ENCODE measurements at regions not wholly inside any gene's neighbourhood (a gene's known extent, or its start where the extent isn't known, plus 50 kb on each side); places are given as distances from the start of the nearest gene placed in this dataset.

GRCh38 chr6:4466261-4466660 lies 309.9 kb upstream of the CDYL start:
- no peak for TF ChIP-seq ZNF565 (CRISPR knock-in tag; conservative IDR thresholded peaks at IDR 0.05; ENCODE audit: low read depth)
- TF ChIP-seq ZFP3 (CRISPR knock-in tag; IDR thresholded peaks at IDR 0.05): no peak
- no peak for TF ChIP-seq BACH2 (CRISPR knock-in tag; IDR thresholded peaks at IDR 0.05; ENCODE audit: borderline replicate concordance)
- TF ChIP-seq, protein P1, sequence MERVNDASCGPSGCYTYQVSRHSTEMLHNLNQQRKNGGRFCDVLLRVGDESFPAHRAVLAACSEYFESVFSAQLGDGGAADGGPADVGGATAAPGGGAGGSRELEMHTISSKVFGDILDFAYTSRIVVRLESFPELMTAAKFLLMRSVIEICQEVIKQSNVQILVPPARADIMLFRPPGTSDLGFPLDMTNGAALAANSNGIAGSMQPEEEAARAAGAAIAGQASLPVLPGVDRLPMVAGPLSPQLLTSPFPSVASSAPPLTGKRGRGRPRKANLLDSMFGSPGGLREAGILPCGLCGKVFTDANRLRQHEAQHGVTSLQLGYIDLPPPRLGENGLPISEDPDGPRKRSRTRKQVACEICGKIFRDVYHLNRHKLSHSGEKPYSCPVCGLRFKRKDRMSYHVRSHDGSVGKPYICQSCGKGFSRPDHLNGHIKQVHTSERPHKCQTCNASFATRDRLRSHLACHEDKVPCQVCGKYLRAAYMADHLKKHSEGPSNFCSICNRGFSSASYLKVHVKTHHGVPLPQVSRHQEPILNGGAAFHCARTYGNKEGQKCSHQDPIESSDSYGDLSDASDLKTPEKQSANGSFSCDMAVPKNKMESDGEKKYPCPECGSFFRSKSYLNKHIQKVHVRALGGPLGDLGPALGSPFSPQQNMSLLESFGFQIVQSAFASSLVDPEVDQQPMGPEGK (CRISPR knock-in tag; IDR thresholded peaks at IDR 0.05; ENCODE audit: borderline replicate concordance): no peak
- no peak for TF ChIP-seq ARNTL (CRISPR knock-in tag; IDR thresholded peaks at IDR 0.05; ENCODE audit: borderline replicate concordance, low read depth)
- TF ChIP-seq, protein P2, sequence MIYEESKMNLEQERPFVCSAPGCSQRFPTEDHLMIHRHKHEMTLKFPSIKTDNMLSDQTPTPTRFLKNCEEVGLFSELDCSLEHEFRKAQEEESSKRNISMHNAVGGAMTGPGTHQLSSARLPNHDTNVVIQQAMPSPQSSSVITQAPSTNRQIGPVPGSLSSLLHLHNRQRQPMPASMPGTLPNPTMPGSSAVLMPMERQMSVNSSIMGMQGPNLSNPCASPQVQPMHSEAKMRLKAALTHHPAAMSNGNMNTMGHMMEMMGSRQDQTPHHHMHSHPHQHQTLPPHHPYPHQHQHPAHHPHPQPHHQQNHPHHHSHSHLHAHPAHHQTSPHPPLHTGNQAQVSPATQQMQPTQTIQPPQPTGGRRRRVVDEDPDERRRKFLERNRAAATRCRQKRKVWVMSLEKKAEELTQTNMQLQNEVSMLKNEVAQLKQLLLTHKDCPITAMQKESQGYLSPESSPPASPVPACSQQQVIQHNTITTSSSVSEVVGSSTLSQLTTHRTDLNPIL (CRISPR knock-in tag; IDR thresholded peaks at IDR 0.05; ENCODE audit: low read depth): no peak
- no peak for TF ChIP-seq TSHZ2 (CRISPR knock-in tag; IDR thresholded peaks at IDR 0.05)
- TF ChIP-seq RARB (CRISPR knock-in tag; IDR thresholded peaks at IDR 0.05): no peak
- TF ChIP-seq ZNF8 (CRISPR knock-in tag; IDR thresholded peaks at IDR 0.05): no peak
- TF ChIP-seq CSRNP3 (CRISPR knock-in tag; IDR thresholded peaks at IDR 0.05): no peak

Measured in SK-N-SH treated with all-trans-retinoic acid at 6 μM for 48 hours (cell line).